AG04450 (cell line): ENCODE measurements at regions not wholly inside any gene's neighbourhood (a gene's known extent, or its start where the extent isn't known, plus 50 kb on each side); places are given as distances from the start of the nearest gene placed in this dataset.

Source experiments
- CTCF ChIA-PET: fragments of 300-600, 350-600 bp; formaldehyde crosslinking; extraction: SDS; loops from one replicate; lab custom pipeline; 2022; ENCODE audit warnings: antibody characterized with exemption, inconsistent platforms; lab: Charles Lee
- POLR2A ChIA-PET: fragments of 350-600 bp; formaldehyde crosslinking; extraction: SDS; loops from one replicate; lab custom pipeline; 2021; ENCODE audit warnings: antibody characterized with exemption, inconsistent platforms; lab: Yijun Ruan, JAX
- DNase-seq: peaks from one replicate; pipeline ENCODE4 v3.0.0-alpha.2; 2011; ENCODE audit warnings: low read depth, low spot score
- H3K27ac ChIP-seq: one replicate; pipeline ENCODE4 v1.5.1; 2012; ENCODE audit warnings: low read depth, low read length, control low read depth
- H3K27me3 ChIP-seq: one replicate; pipeline ENCODE4 v1.6.0; 2012; ENCODE audit warnings: low read length; ENCODE audit not compliant: control insufficient read depth, insufficient read depth
- H3K4me3 ChIP-seq: 2 replicates; pipeline ENCODE4 v1.5.1; 2011; ENCODE audit warnings: mild to moderate bottlenecking, low read depth, low read length, control low read depth
- H3K9me3 ChIP-seq: 2 replicates; pipeline ENCODE4 v1.5.1; 2012; ENCODE audit warnings: low read length; ENCODE audit not compliant: control insufficient read depth, insufficient read depth
- TF ChIP-seq, protein P1 (sequence below): IDR thresholded peaks from 2 replicates; pipeline ENCODE4 v1.5.1; 2011; ENCODE audit warnings: low read depth, low read length, control low read depth, inconsistent platforms

DNA sequence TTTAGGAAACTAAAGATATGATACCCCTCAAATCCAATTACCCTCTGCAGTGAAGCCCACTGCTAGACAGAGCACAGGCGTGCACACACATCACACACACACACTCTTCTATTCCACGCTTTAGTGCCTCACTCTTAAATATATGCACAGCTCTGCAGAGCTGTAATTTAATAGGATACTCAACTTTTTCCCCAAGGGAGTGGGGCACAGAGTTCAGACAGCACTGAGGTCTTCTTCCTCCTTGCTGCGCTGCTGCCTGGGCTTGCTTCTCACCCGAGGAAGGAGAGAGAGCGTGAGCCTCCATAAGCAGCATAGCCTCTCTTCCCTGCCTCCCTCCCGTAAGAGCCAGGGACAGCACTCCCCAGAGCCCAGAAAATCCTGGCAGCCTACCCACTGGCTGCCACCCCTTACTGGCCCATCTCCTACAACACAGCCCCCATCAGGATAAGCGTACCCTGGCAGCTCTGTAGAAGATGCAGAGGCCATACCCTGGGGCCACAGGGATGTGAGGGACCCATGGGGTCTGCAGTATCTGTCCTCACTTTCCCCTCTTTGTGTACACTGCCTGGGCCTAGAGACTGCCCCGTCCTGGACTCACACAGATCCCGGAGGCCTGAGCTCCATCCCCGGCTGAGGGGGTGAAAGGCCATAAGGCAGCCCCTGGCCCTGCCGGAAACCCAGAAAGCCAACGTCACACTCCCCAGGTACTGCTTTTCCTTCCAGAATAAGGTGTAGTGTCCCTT, 102.1 kb downstream of the C5orf15 start:
- DNase-seq: no peak
- no peak overlapping the region for H3K27ac ChIP-seq
- no peaks in the 10 kb centered on the region; the same call in 1 of the 2 replicates for H3K9me3 ChIP-seq
- ChIA-PET CTCF (no interaction called here), POLR2A (no interaction called here)
- TF ChIP-seq, protein P1, sequence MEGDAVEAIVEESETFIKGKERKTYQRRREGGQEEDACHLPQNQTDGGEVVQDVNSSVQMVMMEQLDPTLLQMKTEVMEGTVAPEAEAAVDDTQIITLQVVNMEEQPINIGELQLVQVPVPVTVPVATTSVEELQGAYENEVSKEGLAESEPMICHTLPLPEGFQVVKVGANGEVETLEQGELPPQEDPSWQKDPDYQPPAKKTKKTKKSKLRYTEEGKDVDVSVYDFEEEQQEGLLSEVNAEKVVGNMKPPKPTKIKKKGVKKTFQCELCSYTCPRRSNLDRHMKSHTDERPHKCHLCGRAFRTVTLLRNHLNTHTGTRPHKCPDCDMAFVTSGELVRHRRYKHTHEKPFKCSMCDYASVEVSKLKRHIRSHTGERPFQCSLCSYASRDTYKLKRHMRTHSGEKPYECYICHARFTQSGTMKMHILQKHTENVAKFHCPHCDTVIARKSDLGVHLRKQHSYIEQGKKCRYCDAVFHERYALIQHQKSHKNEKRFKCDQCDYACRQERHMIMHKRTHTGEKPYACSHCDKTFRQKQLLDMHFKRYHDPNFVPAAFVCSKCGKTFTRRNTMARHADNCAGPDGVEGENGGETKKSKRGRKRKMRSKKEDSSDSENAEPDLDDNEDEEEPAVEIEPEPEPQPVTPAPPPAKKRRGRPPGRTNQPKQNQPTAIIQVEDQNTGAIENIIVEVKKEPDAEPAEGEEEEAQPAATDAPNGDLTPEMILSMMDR: no peak
- H3K4me3 ChIP-seq: no peak overlapping the region
- peaks cover 21% of the 10 kb centered on the region for H3K27me3 ChIP-seq

DNA sequence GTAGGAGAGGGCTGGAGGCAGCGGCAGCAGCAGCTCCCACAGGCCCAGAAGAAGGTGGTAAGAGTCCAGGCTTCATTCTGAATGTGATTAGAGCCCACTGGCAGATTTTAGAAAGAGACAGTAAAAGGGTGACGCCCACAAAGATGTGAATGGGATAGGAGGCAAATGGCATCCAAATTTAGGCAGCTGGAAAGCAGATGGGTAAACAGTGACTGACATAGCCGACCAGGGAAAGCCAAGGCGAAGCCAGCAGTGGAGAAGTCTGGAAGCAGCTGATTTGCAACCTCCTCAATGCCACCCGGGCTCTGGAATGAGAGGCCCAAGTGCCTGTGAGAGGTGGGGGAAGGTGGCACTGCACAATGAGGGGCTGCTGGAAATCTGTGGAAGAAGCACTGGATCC, 103.3 kb downstream of the C5orf15 start:
- ChIA-PET POLR2A (no interaction called here), CTCF (no interaction called here)
- no peak overlapping the region for H3K4me3 ChIP-seq
- DNase-seq: no peak
- H3K9me3 ChIP-seq: no peaks in the 10 kb centered on the region; the same call in 1 of the 2 replicates
- H3K27me3 ChIP-seq: peaks cover 18% of the 10 kb centered on the region
- H3K27ac ChIP-seq: no peak overlapping the region
- TF ChIP-seq, protein P1: no peak

DNA sequence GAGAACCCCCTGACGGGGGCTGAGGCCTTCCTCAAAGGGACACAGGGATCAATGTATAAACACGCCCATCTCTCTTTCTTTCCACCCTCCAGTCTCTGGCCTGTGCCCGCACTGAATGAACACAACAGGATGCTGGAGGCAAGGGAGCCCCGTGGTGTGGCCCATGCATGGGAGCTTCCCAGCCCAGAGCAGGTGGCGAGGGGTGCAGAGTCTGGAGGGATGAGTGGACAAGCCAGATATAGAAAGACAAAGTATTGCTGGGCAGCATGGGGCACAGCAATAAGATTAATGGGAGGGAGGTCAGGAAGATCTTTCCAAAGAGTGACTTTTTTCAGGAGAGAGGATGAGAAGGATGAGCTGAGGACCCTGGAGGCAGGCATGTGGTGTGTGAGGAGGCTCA, 103.7 kb downstream of the C5orf15 start:
- no peak overlapping the region for H3K4me3 ChIP-seq
- ChIA-PET CTCF (no interaction called here), POLR2A (no interaction called here)
- H3K27ac ChIP-seq: no peak overlapping the region
- DNase-seq: no peak
- peaks cover 17% of the 10 kb centered on the region for H3K27me3 ChIP-seq
- no peaks in the 10 kb centered on the region; the same call in 1 of the 2 replicates for H3K9me3 ChIP-seq
- TF ChIP-seq, protein P1: no peak

DNA sequence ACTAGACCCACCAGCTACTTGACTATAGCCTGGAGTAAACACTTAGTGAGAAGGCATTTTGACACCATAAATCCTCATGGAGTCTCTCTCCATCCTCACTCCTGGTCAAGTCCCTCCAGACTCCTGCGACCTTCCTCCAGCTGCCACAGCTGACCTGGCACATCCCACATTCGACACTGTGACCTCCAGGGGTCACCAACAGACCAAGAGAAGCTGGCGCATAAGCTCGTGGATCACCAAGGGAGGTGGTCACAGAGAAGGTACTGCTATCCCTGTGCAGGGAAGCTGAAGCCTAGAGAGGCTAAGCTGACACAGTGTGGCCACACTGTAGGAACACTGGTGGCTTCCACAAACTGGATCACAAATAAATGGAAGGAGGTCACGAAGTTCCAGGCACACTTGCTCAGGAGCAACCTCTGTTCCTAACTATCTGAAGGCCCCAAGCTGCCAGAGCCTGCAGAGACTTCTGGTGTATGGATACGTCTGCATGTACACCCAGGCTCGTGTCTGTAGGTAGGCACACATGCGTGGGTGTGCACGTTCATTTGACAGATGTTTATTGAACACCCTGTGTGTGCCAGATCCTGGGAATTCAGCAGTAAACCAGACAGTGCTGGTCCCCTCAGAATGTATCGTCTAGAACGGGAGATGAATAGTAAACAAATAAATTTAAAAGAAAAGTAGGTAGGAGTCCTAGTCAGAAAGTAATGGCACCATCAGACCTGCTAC, 104.4 kb downstream of the C5orf15 start:
- CTCF ChIA-PET: no interaction called here

More for the DNA sequence above, 104.4 kb downstream of the C5orf15 start:
- H3K9me3 ChIP-seq: no peaks in the 10 kb centered on the region; the same call in 1 of the 2 replicates
- TF ChIP-seq, protein P1: no peak
- no peak overlapping the region for H3K4me3 ChIP-seq
- DNase-seq: no peak
- POLR2A ChIA-PET: no interaction called here
- H3K27ac ChIP-seq: no peak overlapping the region
- peaks cover 13% of the 10 kb centered on the region for H3K27me3 ChIP-seq
